IMR-90 (cell line): ENCODE measurements at regions not wholly inside any gene's neighbourhood (a gene's known extent, or its start where the extent isn't known, plus 50 kb on each side); places are given as distances from the start of the nearest gene placed in this dataset.
A peak's percentile ranks its signal among the peaks of the same experiment; 100 is the strongest.

Experiments used
- CEBPB ChIP-seq: IDR thresholded peaks from 2 replicates; pipeline ENCODE4 v1.6.1; 2012; ENCODE audit warnings: low read depth, low read length, improper control_type of control experiment
- FOS ChIP-seq: fragments of 150-350 bp; IDR thresholded peaks from 2 replicates; pipeline ENCODE4 v1.6.1; 2016; ENCODE audit warnings: low read depth, low read length
- MXI1 ChIP-seq: IDR thresholded peaks from 2 replicates; pipeline ENCODE4 v1.6.1; 2012; ENCODE audit warnings: low read depth, mild to moderate bottlenecking, low read length, moderate library complexity, borderline replicate concordance
- POLR2A ChIP-seq: IDR thresholded peaks from 2 replicates; pipeline ENCODE4 v1.6.1; 2012; ENCODE audit warnings: mild to moderate bottlenecking, low read depth, low read length
- RAD21 ChIP-seq: IDR thresholded peaks from 2 replicates; pipeline ENCODE4 v1.6.1; 2012; ENCODE audit warnings: low read length, improper control_type of control experiment
- TF ChIP-seq, protein P1 (sequence below): conservative IDR thresholded peaks from 2 replicates; pipeline ENCODE4 v1.5.1; 2012; ENCODE audit warnings: mild to moderate bottlenecking, low read depth, low read length, improper control_type of control experiment

GRCh38 chr5:126339215-126339805 lies 83.9 kb upstream of the GRAMD2B start:
- peak; percentile 93 for TF ChIP-seq RAD21
- TF ChIP-seq, protein P1, sequence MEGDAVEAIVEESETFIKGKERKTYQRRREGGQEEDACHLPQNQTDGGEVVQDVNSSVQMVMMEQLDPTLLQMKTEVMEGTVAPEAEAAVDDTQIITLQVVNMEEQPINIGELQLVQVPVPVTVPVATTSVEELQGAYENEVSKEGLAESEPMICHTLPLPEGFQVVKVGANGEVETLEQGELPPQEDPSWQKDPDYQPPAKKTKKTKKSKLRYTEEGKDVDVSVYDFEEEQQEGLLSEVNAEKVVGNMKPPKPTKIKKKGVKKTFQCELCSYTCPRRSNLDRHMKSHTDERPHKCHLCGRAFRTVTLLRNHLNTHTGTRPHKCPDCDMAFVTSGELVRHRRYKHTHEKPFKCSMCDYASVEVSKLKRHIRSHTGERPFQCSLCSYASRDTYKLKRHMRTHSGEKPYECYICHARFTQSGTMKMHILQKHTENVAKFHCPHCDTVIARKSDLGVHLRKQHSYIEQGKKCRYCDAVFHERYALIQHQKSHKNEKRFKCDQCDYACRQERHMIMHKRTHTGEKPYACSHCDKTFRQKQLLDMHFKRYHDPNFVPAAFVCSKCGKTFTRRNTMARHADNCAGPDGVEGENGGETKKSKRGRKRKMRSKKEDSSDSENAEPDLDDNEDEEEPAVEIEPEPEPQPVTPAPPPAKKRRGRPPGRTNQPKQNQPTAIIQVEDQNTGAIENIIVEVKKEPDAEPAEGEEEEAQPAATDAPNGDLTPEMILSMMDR: peak; percentile 86
- TF ChIP-seq MXI1: no peak
- TF ChIP-seq POLR2A: no peak
- no peak for TF ChIP-seq FOS
- no peak for TF ChIP-seq CEBPB
